Activated naive CD4-positive, alpha-beta T cell treated with anti-CD3 and anti-CD28 coated beads for 36 hours (primary cell): ENCODE measurements at regions not wholly inside any gene's neighbourhood (a gene's known extent, or its start where the extent isn't known, plus 50 kb on each side); places are given as distances from the start of the nearest gene placed in this dataset.

Experiments
- CTCF ChIA-PET: fragments of 350-600 bp; sonication (Branson Sonifier 250); formaldehyde crosslinking; loops from one replicate; lab custom pipeline; 2021; ENCODE audit warnings: antibody characterized with exemption; lab: Charles Lee
- DNase-seq: peaks from one replicate; pipeline ENCODE4 v3.0.0-alpha.2; 2020
- H3K27ac Mint-ChIP-seq: one replicate; pipeline ENCODE4 v1.8.0; 2021; ENCODE audit warnings: mild to moderate bottlenecking, mixed read lengths
- H3K27me3 Mint-ChIP-seq: one replicate; pipeline ENCODE4 v1.8.0; 2021; ENCODE audit warnings: low read depth, mixed read lengths
- H3K36me3 Mint-ChIP-seq: one replicate; pipeline ENCODE4 v1.8.0; 2021; ENCODE audit warnings: low read depth, mixed read lengths
- H3K4me1 Mint-ChIP-seq: one replicate; pipeline ENCODE4 v1.8.0; 2021; ENCODE audit warnings: low read depth, mixed read lengths
- H3K4me3 Mint-ChIP-seq: one replicate; pipeline ENCODE4 v1.8.0; 2021; ENCODE audit warnings: mild to moderate bottlenecking, moderate library complexity, mixed read lengths
- H3K9me3 Mint-ChIP-seq: one replicate; pipeline ENCODE4 v1.8.0; 2021; ENCODE audit warnings: mixed read lengths
- intact Hi-C: fragments of 100-400 bp; cut with micrococcal nuclease; formaldehyde crosslinking; loops from one replicate; pipeline ENCODE4 v1.15.1; 2023

- H3K27ac Mint-ChIP-seq, result no peak overlapping the region
- intact Hi-C loops, result no loop called here
- no peaks in the 10 kb centered on the region for H3K36me3 Mint-ChIP-seq
- no peaks in the 10 kb centered on the region for H3K27me3 Mint-ChIP-seq
- no peak overlapping the region for H3K4me3 Mint-ChIP-seq
- CTCF ChIA-PET, result no interaction called here
- no peaks in the 10 kb centered on the region for H3K4me1 Mint-ChIP-seq
- no peak for DNase-seq
- H3K9me3 Mint-ChIP-seq, result no peaks in the 10 kb centered on the region
These were observed 111.6 kb downstream of the BBS10 start for GRCh38 chr12:76236640-76237039.

- no peaks in the 10 kb centered on the region for H3K4me1 Mint-ChIP-seq
- no peak overlapping the region for H3K4me3 Mint-ChIP-seq
- CTCF ChIA-PET, result no interaction called here
- H3K27me3 Mint-ChIP-seq, result no peaks in the 10 kb centered on the region
- no peak for DNase-seq
- H3K36me3 Mint-ChIP-seq, result no peaks in the 10 kb centered on the region
- intact Hi-C loops, result no loop called here
- H3K9me3 Mint-ChIP-seq, result no peaks in the 10 kb centered on the region
- H3K27ac Mint-ChIP-seq, result no peak overlapping the region
These were observed 113.5 kb downstream of the BBS10 start for GRCh38 chr12:76234741-76235140.

GRCh38 chr12:76232013-76232412, 116.2 kb downstream of the BBS10 start:
- CTCF ChIA-PET, result no interaction called here

GRCh38 chr12:76226956-76227355, 121.3 kb downstream of the BBS10 start:
- peaks cover 4% of the 10 kb centered on the region for H3K27me3 Mint-ChIP-seq
- H3K36me3 Mint-ChIP-seq, result no peaks in the 10 kb centered on the region
- intact Hi-C loops, result no loop called here
- no peak for DNase-seq
- H3K9me3 Mint-ChIP-seq, result no peaks in the 10 kb centered on the region
- CTCF ChIA-PET, result no interaction called here
- no peaks in the 10 kb centered on the region for H3K4me1 Mint-ChIP-seq
- no peak overlapping the region for H3K27ac Mint-ChIP-seq
- H3K4me3 Mint-ChIP-seq, result no peak overlapping the region

More at GRCh38 chr12:76232013-76232412, 116.2 kb downstream of the BBS10 start:
- H3K27me3 Mint-ChIP-seq, result no peaks in the 10 kb centered on the region
- H3K4me3 Mint-ChIP-seq, result no peak overlapping the region
- H3K9me3 Mint-ChIP-seq, result no peaks in the 10 kb centered on the region
- intact Hi-C loops, result no loop called here
- no peak overlapping the region for H3K27ac Mint-ChIP-seq
- no peaks in the 10 kb centered on the region for H3K4me1 Mint-ChIP-seq
- no peaks in the 10 kb centered on the region for H3K36me3 Mint-ChIP-seq
- DNase-seq, result no peak

GRCh38 chr12:76226397-76226796, 121.8 kb downstream of the BBS10 start:
- no peaks in the 10 kb centered on the region for H3K9me3 Mint-ChIP-seq
- peaks cover 4% of the 10 kb centered on the region for H3K27me3 Mint-ChIP-seq
- no peak overlapping the region for H3K27ac Mint-ChIP-seq
- intact Hi-C loops, result no loop called here
- H3K36me3 Mint-ChIP-seq, result no peaks in the 10 kb centered on the region
- DNase-seq, result no peak
- CTCF ChIA-PET, result no interaction called here
- no peaks in the 10 kb centered on the region for H3K4me1 Mint-ChIP-seq
- no peak overlapping the region for H3K4me3 Mint-ChIP-seq

- no peaks in the 10 kb centered on the region for H3K36me3 Mint-ChIP-seq
- no peak overlapping the region for H3K4me3 Mint-ChIP-seq
- no peaks in the 10 kb centered on the region for H3K9me3 Mint-ChIP-seq
- DNase-seq, result no peak
- H3K27ac Mint-ChIP-seq, result no peak overlapping the region
- intact Hi-C loops, result no loop called here
- CTCF ChIA-PET, result no interaction called here
- H3K4me1 Mint-ChIP-seq, result no peaks in the 10 kb centered on the region
- peaks cover 4% of the 10 kb centered on the region for H3K27me3 Mint-ChIP-seq
These were observed 124.3 kb downstream of the BBS10 start for GRCh38 chr12:76223869-76224268.

GRCh38 chr12:76220980-76221379, 127.2 kb downstream of the BBS10 start:
- Mint-ChIP-seq H3K9me3 (no peaks in the 10 kb centered on the region), H3K27ac (no peak overlapping the region), H3K4me1 (no peaks in the 10 kb centered on the region), H3K36me3 (no peaks in the 10 kb centered on the region), H3K27me3 (peaks cover 4% of the 10 kb centered on the region), H3K4me3 (no peak overlapping the region)
- CTCF ChIA-PET, result no interaction called here
- intact Hi-C loops, result no loop called here
- no peak for DNase-seq

- CTCF ChIA-PET, result no interaction called here
- Mint-ChIP-seq H3K4me1 (no peaks in the 10 kb centered on the region), H3K27ac (no peak overlapping the region), H3K4me3 (no peak overlapping the region), H3K27me3 (no peaks in the 10 kb centered on the region), H3K9me3 (no peaks in the 10 kb centered on the region), H3K36me3 (no peaks in the 10 kb centered on the region)
- intact Hi-C loops, result no loop called here
- no peak for DNase-seq
These were observed 128.4 kb downstream of the BBS10 start for GRCh38 chr12:76219806-76220205.

- no peak for DNase-seq
- Mint-ChIP-seq H3K27ac (no peak overlapping the region), H3K27me3 (no peaks in the 10 kb centered on the region), H3K36me3 (no peaks in the 10 kb centered on the region), H3K9me3 (no peaks in the 10 kb centered on the region), H3K4me1 (no peaks in the 10 kb centered on the region), H3K4me3 (no peak overlapping the region)
- intact Hi-C loops, result no loop called here
- CTCF ChIA-PET, result no interaction called here
These were observed 131.4 kb downstream of the BBS10 start for GRCh38 chr12:76216585-76217472.

- H3K27me3 Mint-ChIP-seq, result peaks cover 15% of the 10 kb centered on the region
- no peak overlapping the region for H3K4me3 Mint-ChIP-seq
- no peak for DNase-seq
- intact Hi-C loops, result no loop called here
- CTCF ChIA-PET, result no interaction called here
- H3K4me1 Mint-ChIP-seq, result no peaks in the 10 kb centered on the region
- H3K27ac Mint-ChIP-seq, result no peak overlapping the region
- H3K36me3 Mint-ChIP-seq, result no peaks in the 10 kb centered on the region
- H3K9me3 Mint-ChIP-seq, result no peaks in the 10 kb centered on the region
These were observed 123.6 kb upstream of the NAP1L1 start for GRCh38 chr12:76208129-76208528.

- Mint-ChIP-seq H3K9me3 (peaks cover 3% of the 10 kb centered on the region), H3K27me3 (peaks cover 24% of the 10 kb centered on the region), H3K4me1 (no peaks in the 10 kb centered on the region), H3K27ac (no peak overlapping the region), H3K36me3 (no peaks in the 10 kb centered on the region), H3K4me3 (no peak overlapping the region)
- intact Hi-C loops, result no loop called here
- DNase-seq, result no peak
- CTCF ChIA-PET, result no interaction called here
These were observed 122.2 kb upstream of the NAP1L1 start for GRCh38 chr12:76206677-76207072.

GRCh38 chr12:76206039-76206676, 121.7 kb upstream of the NAP1L1 start:
- no peak for DNase-seq
- H3K27ac Mint-ChIP-seq, result no peak overlapping the region
- no peaks in the 10 kb centered on the region for H3K36me3 Mint-ChIP-seq
- H3K4me3 Mint-ChIP-seq, result no peak overlapping the region
- CTCF ChIA-PET, result no interaction called here
- peaks cover 3% of the 10 kb centered on the region for H3K9me3 Mint-ChIP-seq
- H3K27me3 Mint-ChIP-seq, result peaks cover 24% of the 10 kb centered on the region
- H3K4me1 Mint-ChIP-seq, result no peaks in the 10 kb centered on the region
- intact Hi-C loops, result no loop called here

- Mint-ChIP-seq H3K27ac (no peak overlapping the region), H3K27me3 (peaks cover 28% of the 10 kb centered on the region), H3K4me3 (no peak overlapping the region), H3K4me1 (no peaks in the 10 kb centered on the region), H3K9me3 (peaks cover 22% of the 10 kb centered on the region), H3K36me3 (peaks cover 4% of the 10 kb centered on the region)
- intact Hi-C loops, result no loop called here
- no peak for DNase-seq
- CTCF ChIA-PET, result no interaction called here
These were observed 118.1 kb upstream of the NAP1L1 start for GRCh38 chr12:76202621-76203020.
